Mammary epithelial cell (primary cell): ENCODE measurements at regions not wholly inside any gene's neighbourhood (a gene's known extent, or its start where the extent isn't known, plus 50 kb on each side); places are given as distances from the start of the nearest gene placed in this dataset.

Experiments
- CTCF ChIP-seq, 2 donors: IDR thresholded peaks in 1 of 2; conservative IDR thresholded peaks in 1 of 2; 2 replicates each; pipeline ENCODE4 v1.5.1; 2011 to 2012; ENCODE audit warnings: inconsistent platforms in 2 of 2, low read length in 2 of 2, mild to moderate bottlenecking in 2 of 2, control low read depth in 1 of 2, low read depth in 1 of 2; ENCODE audit not compliant: insufficient read depth in 1 of 2; ENCODE audit errors: extremely low read depth in 1 of 2
- EZH2 ChIP-seq: IDR thresholded peaks from 2 replicates; pipeline ENCODE4 v1.6.1; 2012; ENCODE audit warnings: low read length, inconsistent platforms, borderline replicate concordance

- TF ChIP-seq CTCF (conservative IDR thresholded peaks at IDR 0.05 in 1 of 2, IDR thresholded peaks at IDR 0.05 in 1 of 2; ENCODE audit: extremely low read depth in 1 of 2, insufficient read depth in 1 of 2, low read depth in 1 of 2, low read length in 2 of 2) (no peak), EZH2 (no peak)
Measured at GRCh38 chr15:99850517-99850916, 117.3 kb upstream of the LYSMD4 start.
